AG10803 (cell line): ENCODE measurements at regions not wholly inside any gene's neighbourhood (a gene's known extent, or its start where the extent isn't known, plus 50 kb on each side); places are given as distances from the start of the nearest gene placed in this dataset.

ENCODE experiments used
- DNase-seq: peaks from one replicate; pipeline ENCODE4 v3.0.0; 2010; ENCODE audit warnings: low read depth
- H3K4me3 ChIP-seq: 2 replicates; pipeline ENCODE4 v1.5.1; 2011; ENCODE audit warnings: mild to moderate bottlenecking, low read length, control low read depth
- CTCF ChIP-seq: conservative IDR thresholded peaks from 2 replicates; pipeline ENCODE4 v1.5.1; 2011; ENCODE audit warnings: mild to moderate bottlenecking, low read length, control low read depth, inconsistent platforms

- no peak overlapping the region for H3K4me3 ChIP-seq
- TF ChIP-seq CTCF: no peak
- DNase-seq: no peak
These were observed 183.5 kb upstream of the AFDN start for GRCh38 chr6:167643223-167643622.

- DNase-seq: no peak
- no peak overlapping the region for H3K4me3 ChIP-seq
- no peak for TF ChIP-seq CTCF
These were observed 183.0 kb upstream of the AFDN start for GRCh38 chr6:167643716-167644115.

GRCh38 chr6:167644412-167645132 lies 182.1 kb upstream of the AFDN start:
- TF ChIP-seq CTCF: no peak
- no peak overlapping the region for H3K4me3 ChIP-seq

GRCh38 chr6:167645368-167645767 lies 181.3 kb upstream of the AFDN start:
- TF ChIP-seq CTCF: no peak
- DNase-seq: no peak
- H3K4me3 ChIP-seq: no peak overlapping the region

More at GRCh38 chr6:167644412-167645132, 182.1 kb upstream of the AFDN start:
- no peak for DNase-seq

- no peak for DNase-seq
- H3K4me3 ChIP-seq: no peak overlapping the region
- no peak for TF ChIP-seq CTCF
These were observed 179.4 kb upstream of the AFDN start for GRCh38 chr6:167647306-167647705.

- no peak overlapping the region for H3K4me3 ChIP-seq
- TF ChIP-seq CTCF: no peak
- DNase-seq: no peak
These were observed 178.8 kb upstream of the AFDN start for GRCh38 chr6:167647737-167648470.
